H1 (cell line): ENCODE measurements at regions not wholly inside any gene's neighbourhood (a gene's known extent, or its start where the extent isn't known, plus 50 kb on each side); places are given as distances from the start of the nearest gene placed in this dataset.

ENCODE experiments used
- CTCF ChIA-PET: fragments of 300-600 bp; sonication (Branson Sonifier 250); formaldehyde crosslinking; loops from one replicate; lab custom pipeline; 2021; ENCODE audit not compliant: partially characterized antibody; lab: Charles Lee
- POLR2A ChIA-PET: fragments of 300-600 bp; sonication (Branson Sonifier 250); formaldehyde crosslinking; loops from one replicate; lab custom pipeline; 2021; ENCODE audit warnings: inconsistent platforms; ENCODE audit not compliant: partially characterized antibody; lab: Charles Lee
- DNase-seq, 2 experiments: peaks; one replicate each; pipeline versions ENCODE4 v3.0.0 to v3.0.0-alpha.2; 2010 to 2022; ENCODE audit warnings: low spot score in 2 of 2, low read depth in 1 of 2, mixed read lengths in 1 of 2
- FAIRE-seq: peaks from 2 replicates; lab custom pipeline; 2011; peaks lifted over from hg19 to GRCh38; lab: Jason Lieb, UNC
- H2AFZ ChIP-seq: 2 replicates; pipeline ENCODE4 v1.8.1; 2012; ENCODE audit warnings: low read length, inconsistent platforms
- H2AK5ac ChIP-seq: 2 replicates; pipeline ENCODE4 v1.6.1; 2013; ENCODE audit warnings: low read depth, low read length
- H2BK120ac ChIP-seq: replicated peaks from 2 replicates; pipeline ENCODE3; 2013; ENCODE audit warnings: low read depth, low read length, inconsistent platforms
- H2BK12ac ChIP-seq: 2 replicates; pipeline ENCODE4 v1.6.1; 2013; ENCODE audit warnings: low read depth, low read length
- H2BK15ac ChIP-seq: 2 replicates; pipeline ENCODE4 v1.6.1; 2013; ENCODE audit warnings: low read length
- H2BK20ac ChIP-seq: 2 replicates; pipeline ENCODE4 v1.6.1; 2013; ENCODE audit warnings: low read length
- H2BK5ac ChIP-seq: 2 replicates; pipeline ENCODE4 v1.6.1; 2013; ENCODE audit warnings: low read depth, low read length
- H3K14ac ChIP-seq: 2 replicates; pipeline ENCODE4 v1.6.1; 2013; ENCODE audit warnings: inconsistent platforms; ENCODE audit not compliant: insufficient read length
- H3K18ac ChIP-seq: 2 replicates; pipeline ENCODE4 v1.6.1; 2013; ENCODE audit warnings: low read length; ENCODE audit errors: extremely low read depth
- H3K23ac ChIP-seq: 2 replicates; pipeline ENCODE4 v1.6.1; 2013; ENCODE audit warnings: inconsistent platforms; ENCODE audit not compliant: insufficient read length
- H3K23me2 ChIP-seq: 2 replicates; pipeline ENCODE4 v1.6.1; 2013; ENCODE audit warnings: low read depth, low read length
- H3K27ac ChIP-seq: 2 replicates; pipeline ENCODE4 v1.6.1; 2011; ENCODE audit warnings: low read depth, low read length, inconsistent platforms
- H3K27me3 ChIP-seq, 4 experiments: replicated peaks in 1 of 4; 1 replicate in 1 of 4; 2 replicates in 3 of 4; pipeline versions ENCODE4 v1.6.1 to v1.8.1; 2011 to 2013; ENCODE audit warnings: low read length in 3 of 4, mild to moderate bottlenecking in 3 of 4, inconsistent platforms in 2 of 4, mixed read lengths in 2 of 4, moderate library complexity in 1 of 4; ENCODE audit not compliant: control insufficient read depth in 3 of 4, insufficient read depth in 3 of 4; ENCODE audit errors: extremely low read depth in 1 of 4
- H3K36me3 ChIP-seq, 4 experiments: 2 replicates each; pipeline versions ENCODE4 v1.6.1 to v1.8.1; 2011 to 2013; ENCODE audit warnings: mild to moderate bottlenecking in 4 of 4, low read length in 3 of 4, moderate library complexity in 2 of 4, control low read depth in 1 of 4, inconsistent platforms in 1 of 4; ENCODE audit not compliant: insufficient read depth in 4 of 4, control insufficient read depth in 2 of 4
- H3K4ac ChIP-seq: replicated peaks from 2 replicates; pipeline ENCODE3; 2013; ENCODE audit warnings: low read length, low read depth, mixed read lengths, inconsistent platforms; ENCODE audit not compliant: insufficient read length
- H3K4me1 ChIP-seq, 4 experiments: replicated peaks in 1 of 4; 1 replicate in 1 of 4; 2 replicates in 3 of 4; pipeline versions ENCODE4 v1.6.1 to v1.8.1; 2011 to 2013; ENCODE audit warnings: low read length in 3 of 4, inconsistent platforms in 2 of 4, mixed read lengths in 1 of 4; ENCODE audit not compliant: insufficient read depth in 4 of 4, control insufficient read depth in 3 of 4
- H3K4me2 ChIP-seq, 2 experiments: 2 replicates each; pipeline versions ENCODE4 v1.6.1 to v1.8.1; 2011 to 2013; ENCODE audit warnings: low read depth in 2 of 2, low read length in 2 of 2, control low read depth in 1 of 2, inconsistent platforms in 1 of 2, mild to moderate bottlenecking in 1 of 2; ENCODE audit not compliant: insufficient read depth in 1 of 2
- H3K4me3 ChIP-seq, 4 experiments: fragments of 200-600, 300-600 bp in 1 of 4; sonication (generic), shearing (Covaris generic), sonication (Bioruptor Twin) in 1 of 4; 2 replicates each; pipeline versions ENCODE4 v1.5.1 to v1.8.1; 2011 to 2016; ENCODE audit warnings: low read length in 4 of 4, low read depth in 3 of 4, control low read depth in 2 of 4, inconsistent platforms in 2 of 4, mild to moderate bottlenecking in 2 of 4, mixed read lengths in 1 of 4, moderate library complexity in 1 of 4; ENCODE audit not compliant: insufficient read depth in 2 of 4; ENCODE audit errors: extremely low read depth in 1 of 4
- H3K56ac ChIP-seq: replicated peaks from 2 replicates; pipeline ENCODE3; 2013; ENCODE audit warnings: low read depth, mild to moderate bottlenecking, mixed read lengths, low read length, inconsistent platforms; ENCODE audit not compliant: insufficient read length
- H3K79me1 ChIP-seq: 2 replicates; pipeline ENCODE4 v1.6.1; 2013; ENCODE audit warnings: low read depth, low read length, control low read depth
- H3K79me2 ChIP-seq, 2 experiments: 2 replicates each; pipeline versions ENCODE4 v1.6.1 to v1.8.1; 2012 to 2013; ENCODE audit warnings: low read length in 2 of 2, mild to moderate bottlenecking in 2 of 2, inconsistent platforms in 1 of 2; ENCODE audit not compliant: insufficient read depth in 2 of 2, control insufficient read depth in 1 of 2
- H3K9ac ChIP-seq, 4 experiments: replicated peaks in 1 of 4; 1 replicate in 1 of 4; 2 replicates in 3 of 4; pipeline versions ENCODE4 v1.6.1 to v1.8.1; 2011 to 2013; ENCODE audit warnings: low read depth in 3 of 4, low read length in 3 of 4, control low read depth in 2 of 4, mild to moderate bottlenecking in 2 of 4, moderate library complexity in 2 of 4, inconsistent platforms in 1 of 4; ENCODE audit errors: extremely low read depth in 1 of 4
- H3K9me3 ChIP-seq, 2 experiments: 2 replicates each; pipeline versions ENCODE4 v1.6.1 to v1.8.1; 2012 to 2013; ENCODE audit warnings: mild to moderate bottlenecking in 2 of 2, moderate library complexity in 2 of 2, control low read depth in 1 of 2, inconsistent platforms in 1 of 2, low read depth in 1 of 2, low read length in 1 of 2, mixed read lengths in 1 of 2; ENCODE audit not compliant: insufficient read depth in 2 of 2
- H4K20me1 ChIP-seq, 2 experiments: replicated peaks in 1 of 2; 2 replicates each; pipeline versions ENCODE3 to v1.8.1; 2011 to 2013; ENCODE audit warnings: inconsistent platforms in 2 of 2, low read length in 2 of 2, mild to moderate bottlenecking in 1 of 2; ENCODE audit not compliant: insufficient read depth in 2 of 2, control insufficient read depth in 1 of 2
- H4K5ac ChIP-seq: 2 replicates; pipeline ENCODE4 v1.6.1; 2013; ENCODE audit warnings: low read length, low read depth, mixed read lengths, inconsistent platforms; ENCODE audit not compliant: insufficient read length
- H4K8ac ChIP-seq: 2 replicates; pipeline ENCODE4 v1.8.0; 2013; ENCODE audit warnings: mild to moderate bottlenecking, moderate library complexity, low read length, inconsistent platforms; ENCODE audit not compliant: insufficient read depth; ENCODE audit errors: extremely low read depth
- H4K91ac ChIP-seq: replicated peaks from 2 replicates; pipeline ENCODE3; 2013; ENCODE audit warnings: low read length, mixed read lengths, inconsistent platforms; ENCODE audit not compliant: insufficient read length
- ASH2L ChIP-seq: fragments of 200-600, 300-600 bp; sonication (generic); IDR thresholded peaks from one replicate; pipeline ENCODE4 v1.7.1; 2017; ENCODE audit warnings: low read length
- CTBP2 ChIP-seq: IDR thresholded peaks from 2 replicates; pipeline ENCODE4 v1.7.0; 2011; ENCODE audit warnings: borderline replicate concordance, mild to moderate bottlenecking, moderate library complexity, mixed read lengths, low read length; ENCODE audit not compliant: insufficient read depth, insufficient read length
- EGR1 ChIP-seq: IDR thresholded peaks from 2 replicates; pipeline ENCODE4 v1.6.1; 2011; ENCODE audit warnings: low read depth, low read length, borderline replicate concordance
- EZH2 ChIP-seq: fragments of 200-600 bp; sonication (generic); IDR thresholded peaks from 2 replicates; pipeline ENCODE4 v1.7.1; 2012; ENCODE audit warnings: low read depth, mild to moderate bottlenecking, moderate library complexity, low read length, inconsistent platforms; ENCODE audit not compliant: severe bottlenecking
- NANOG ChIP-seq: IDR thresholded peaks from 2 replicates; pipeline ENCODE4 v1.6.1; 2011; ENCODE audit warnings: low read length, low read depth, mild to moderate bottlenecking, inconsistent platforms; ENCODE audit not compliant: insufficient read depth, poor library complexity, severe bottlenecking
- POLR2A ChIP-seq, 2 experiments: IDR thresholded peaks; 1 replicate in 1 of 2; 2 replicates in 1 of 2; pipeline ENCODE4 v1.6.1; 2011; ENCODE audit warnings: low read depth in 2 of 2, low read length in 2 of 2, mild to moderate bottlenecking in 2 of 2; ENCODE audit errors: control extremely low read depth in 1 of 2
- RNF2 ChIP-seq: fragments of 200-900, 300-1000 bp; sonication (generic); IDR thresholded peaks from 2 replicates; pipeline ENCODE4 v1.7.1; 2016; ENCODE audit warnings: borderline replicate concordance, low read depth, mild to moderate bottlenecking, antibody characterized with exemption, low read length; ENCODE audit not compliant: poor library complexity, severe bottlenecking; ENCODE audit errors: missing control alignments
- SIRT6 ChIP-seq: IDR thresholded peaks from one replicate; pipeline ENCODE4 v1.7.1; 2012; ENCODE audit warnings: low read length, inconsistent platforms
- SP2 ChIP-seq: IDR thresholded peaks from 2 replicates; pipeline ENCODE4 v1.6.1; 2012; ENCODE audit warnings: mild to moderate bottlenecking, low read length, inconsistent platforms
- SP4 ChIP-seq: IDR thresholded peaks from 2 replicates; pipeline ENCODE4 v1.6.1; 2012; ENCODE audit warnings: low read length, inconsistent platforms
- TBP ChIP-seq: IDR thresholded peaks from 2 replicates; pipeline ENCODE4 v1.6.1; 2011; ENCODE audit warnings: low read depth, low read length, improper control_type of control experiment
- WGBS, 2 experiments: shearing (Covaris generic) in 1 of 2; methylation state at CpG; one replicate each; pipeline versions ENCODE4 v1.1.6 to v1.1.7; 2013 to 2015; ENCODE audit warnings: low lambda C conversion rate in 2 of 2, mixed read lengths in 2 of 2, inconsistent platforms in 1 of 2, low coverage in 1 of 2, missing lambda C conversion rate in 1 of 2; ENCODE audit not compliant: insufficient replicate concordance in 2 of 2, insufficient coverage in 1 of 2, insufficient read length in 1 of 2; ENCODE audit errors: extremely low coverage in 1 of 2, missing lambda C conversion rate in 1 of 2; 5-methylcytosine and 5-hydroxymethylcytosine counted together
- TF ChIP-seq, protein P1 (sequence below): IDR thresholded peaks from 2 replicates; pipeline ENCODE4 v1.6.1; 2012; ENCODE audit warnings: inconsistent platforms
- TF ChIP-seq, protein P2 (sequence below): IDR thresholded peaks from 2 replicates; pipeline ENCODE4 v1.6.1; 2011; ENCODE audit warnings: low read length, improper control_type of control experiment

DNA sequence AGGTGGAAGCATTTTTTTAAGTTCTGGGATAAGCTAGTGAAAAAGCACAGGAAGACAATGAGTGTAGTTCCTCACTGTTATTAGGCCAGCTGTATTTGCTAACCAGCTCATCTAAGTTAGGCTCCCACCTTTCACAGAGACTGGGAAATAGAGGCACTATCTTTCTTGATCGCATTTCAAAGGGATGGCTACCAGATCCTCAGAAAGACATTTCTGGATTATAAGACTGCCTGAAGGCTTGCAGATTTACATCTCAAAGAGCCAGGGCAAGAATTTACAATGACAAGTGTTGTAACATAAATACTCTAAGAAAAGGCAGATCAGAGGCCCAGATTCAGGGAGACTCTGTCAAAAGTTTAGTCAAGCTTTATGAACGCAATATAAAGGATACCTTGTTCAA lies 1005.5 kb downstream of the PCDH9 start:
- ChIA-PET POLR2A (no interaction called here), CTCF (interaction anchor here (0.6 to 0.7 kb wide), 3 partner anchors 10 to 30 kb away, joined by 3 read pairs; no protein-coding TSS in a partner anchor)
- 7% methylated on average over 2 of the region's 2 CpGs; no CpG with 5 or more reads in 1 of the 2 experiments for WGBS, 2 experiments
- TF ChIP-seq EGR1 (peak; percentile 84), POLR2A (IDR thresholded peaks at IDR 0.05; ENCODE audit: control extremely low read depth in 1 of 2, low read depth in 2 of 2, low read length in 2 of 2) (no peak), SIRT6 (no peak), RNF2 (no peak), CTBP2 (no peak), SP4 (no peak), SP2 (no peak), TBP (no peak), ASH2L (no peak), NANOG (peak; percentile 87), EZH2 (no peak)
- TF ChIP-seq, protein P1, sequence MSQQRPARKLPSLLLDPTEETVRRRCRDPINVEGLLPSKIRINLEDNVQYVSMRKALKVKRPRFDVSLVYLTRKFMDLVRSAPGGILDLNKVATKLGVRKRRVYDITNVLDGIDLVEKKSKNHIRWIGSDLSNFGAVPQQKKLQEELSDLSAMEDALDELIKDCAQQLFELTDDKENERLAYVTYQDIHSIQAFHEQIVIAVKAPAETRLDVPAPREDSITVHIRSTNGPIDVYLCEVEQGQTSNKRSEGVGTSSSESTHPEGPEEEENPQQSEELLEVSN = no peak
- TF ChIP-seq, protein P2, sequence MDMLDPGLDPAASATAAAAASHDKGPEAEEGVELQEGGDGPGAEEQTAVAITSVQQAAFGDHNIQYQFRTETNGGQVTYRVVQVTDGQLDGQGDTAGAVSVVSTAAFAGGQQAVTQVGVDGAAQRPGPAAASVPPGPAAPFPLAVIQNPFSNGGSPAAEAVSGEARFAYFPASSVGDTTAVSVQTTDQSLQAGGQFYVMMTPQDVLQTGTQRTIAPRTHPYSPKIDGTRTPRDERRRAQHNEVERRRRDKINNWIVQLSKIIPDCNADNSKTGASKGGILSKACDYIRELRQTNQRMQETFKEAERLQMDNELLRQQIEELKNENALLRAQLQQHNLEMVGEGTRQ = no peak

More for the DNA sequence above, 1005.5 kb downstream of the PCDH9 start:
- Histone ChIP-seq H2BK15ac (no peak overlapping the region), H3K9ac (no peak overlapping the region), H2BK12ac (no peak overlapping the region), H3K23me2 (no peaks in the 10 kb centered on the region), H4K20me1 (peaks cover 0 to 3% of the 10 kb centered on the region in 2 experiments), H3K4ac (no peak overlapping the region), H2BK5ac (no peak overlapping the region), H4K8ac (no peak overlapping the region), H4K5ac (no peak overlapping the region), H3K4me3 (no peak overlapping the region), H3K36me3 (no peaks in the 10 kb centered on the region), H3K4me1 (peaks cover 0 to 7% (median 1%) of the 10 kb centered on the region in 4 experiments; a peak in 3 of 7 replicates), H4K91ac (no peak overlapping the region), H2AK5ac (no peak overlapping the region), H3K23ac (no peak overlapping the region), H2BK120ac (no peak overlapping the region), H3K27me3 (peaks cover 16 to 59% (median 45%) of the 10 kb centered on the region in 4 experiments), H3K79me2 (no peaks in the 10 kb centered on the region), H3K27ac (no peak overlapping the region), H3K79me1 (no peaks in the 10 kb centered on the region), H3K14ac (no peak overlapping the region), H3K9me3 (no peaks in the 10 kb centered on the region), H3K56ac (no peak overlapping the region), H2AFZ (no peak overlapping the region), H3K18ac (no peak overlapping the region), H3K4me2 (peak overlapping the region; percentile 24 to 44; a peak in 2 of 4 replicates), H2BK20ac (no peak overlapping the region)
- FAIRE-seq = peak; percentile 97
- peak in 1 of 2 experiments; percentile 43 for DNase-seq
